Endodermal cell (in vitro differentiated cells): ENCODE measurements at regions not wholly inside any gene's neighbourhood (a gene's known extent, or its start where the extent isn't known, plus 50 kb on each side); places are given as distances from the start of the nearest gene placed in this dataset.

Experiments
- DNase-seq: peaks from one replicate; pipeline ENCODE4 v3.0.0-alpha.2; 2017
- H3K27ac ChIP-seq: 2 replicates; pipeline ENCODE4 v1.5.1; 2013; ENCODE audit warnings: mild to moderate bottlenecking, low read depth, low read length, moderate library complexity
- H3K27me3 ChIP-seq: 2 replicates; pipeline ENCODE4 v1.6.1; 2013; ENCODE audit warnings: mild to moderate bottlenecking, low read length, moderate library complexity; ENCODE audit not compliant: insufficient read depth, control insufficient read depth, poor library complexity, severe bottlenecking
- H3K36me3 ChIP-seq: 2 replicates; pipeline ENCODE4 v1.7.0; 2013; ENCODE audit warnings: mild to moderate bottlenecking, low read length, moderate library complexity; ENCODE audit not compliant: control insufficient read depth, insufficient read depth
- H3K4me1 ChIP-seq: one replicate; pipeline ENCODE4 v1.7.0; 2013; ENCODE audit warnings: low read length; ENCODE audit not compliant: control insufficient read depth, insufficient read depth
- H3K4me3 ChIP-seq: 2 replicates; pipeline ENCODE4 v1.5.1; 2013; ENCODE audit warnings: mild to moderate bottlenecking, low read length, moderate library complexity
- H3K9ac ChIP-seq: 2 replicates; pipeline ENCODE4 v1.6.1; 2013; ENCODE audit warnings: mild to moderate bottlenecking, low read length, moderate library complexity; ENCODE audit not compliant: poor library complexity, severe bottlenecking; ENCODE audit errors: extremely low read depth
- H3K9me3 ChIP-seq: 2 replicates; pipeline ENCODE4 v1.6.1; 2013; ENCODE audit warnings: mild to moderate bottlenecking, low read length, moderate library complexity; ENCODE audit not compliant: control insufficient read depth
- H3K27ac Mint-ChIP-seq: 2 replicates; pipeline ENCODE4 v1.8.0; 2020; ENCODE audit warnings: mixed read lengths
- H3K27me3 Mint-ChIP-seq: 2 replicates; pipeline ENCODE4 v1.8.0; 2021; ENCODE audit warnings: mild to moderate bottlenecking, mixed read lengths; ENCODE audit not compliant: insufficient read depth
- H3K36me3 Mint-ChIP-seq: 2 replicates; pipeline ENCODE4 v1.8.0; 2020; ENCODE audit warnings: low read depth, mixed read lengths
- H3K4me1 Mint-ChIP-seq: 2 replicates; pipeline ENCODE4 v1.8.0; 2020; ENCODE audit warnings: mixed read lengths
- H3K4me3 Mint-ChIP-seq: 2 replicates; pipeline ENCODE4 v1.8.0; 2020; ENCODE audit warnings: mild to moderate bottlenecking, moderate library complexity, mixed read lengths
- H3K9me3 Mint-ChIP-seq: 2 replicates; pipeline ENCODE4 v1.8.0; 2020; ENCODE audit warnings: mild to moderate bottlenecking, mixed read lengths
- WGBS, 2 experiments: methylation state at CpG; one replicate each; pipeline versions ENCODE4 v1.1.5 to v1.1.7; 2013; ENCODE audit warnings: missing lambda C conversion rate in 2 of 2, mixed read lengths in 1 of 2; ENCODE audit not compliant: insufficient coverage in 1 of 2, insufficient read length in 1 of 2; 5-methylcytosine and 5-hydroxymethylcytosine counted together
- TF ChIP-seq, protein P1 (sequence below): fragments of 200-600 bp; sonication (generic); conservative IDR thresholded peaks from 2 replicates; pipeline ENCODE4 v1.5.0; 2021; ENCODE audit warnings: antibody characterized with exemption, mild to moderate bottlenecking

DNA sequence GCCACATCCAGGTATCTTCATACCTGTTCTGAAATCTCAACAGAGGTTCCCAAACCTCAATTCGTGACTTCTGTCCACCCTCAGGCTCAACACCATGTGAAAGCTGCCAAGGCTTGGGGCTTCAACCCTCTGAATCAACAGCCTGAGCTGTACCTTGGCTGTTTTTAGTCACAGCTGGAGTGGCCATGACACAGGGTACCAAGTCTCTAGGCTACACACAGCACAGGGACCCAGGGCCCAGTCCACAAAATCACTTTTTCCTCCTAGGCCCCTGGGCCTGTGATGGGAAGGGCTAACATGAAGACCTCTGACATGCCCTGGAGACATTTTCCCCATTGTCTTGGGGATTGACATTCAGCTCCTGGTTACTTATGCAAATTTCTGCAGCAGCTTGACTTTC lies 464.9 kb downstream of the ELAVL2 start:
- H3K4me3 Mint-ChIP-seq: no peak overlapping the region
- H3K36me3 Mint-ChIP-seq: no peaks in the 10 kb centered on the region
- Histone ChIP-seq H3K27me3 (no peaks in the 10 kb centered on the region), H3K27ac (no peak overlapping the region), H3K4me3 (no peak overlapping the region), H3K4me1 (no peaks in the 10 kb centered on the region), H3K36me3 (no peaks in the 10 kb centered on the region), H3K9me3 (peaks cover 49% of the 10 kb centered on the region), H3K9ac (no peak overlapping the region)
- 83 to 98% methylated on average over 1 of the region's 1 CpG for WGBS, 2 experiments
- DNase-seq: no peak
- peaks cover 32% of the 10 kb centered on the region for H3K9me3 Mint-ChIP-seq
- no peaks in the 10 kb centered on the region for H3K27me3 Mint-ChIP-seq
- no peaks in the 10 kb centered on the region for H3K4me1 Mint-ChIP-seq
- TF ChIP-seq, protein P1, sequence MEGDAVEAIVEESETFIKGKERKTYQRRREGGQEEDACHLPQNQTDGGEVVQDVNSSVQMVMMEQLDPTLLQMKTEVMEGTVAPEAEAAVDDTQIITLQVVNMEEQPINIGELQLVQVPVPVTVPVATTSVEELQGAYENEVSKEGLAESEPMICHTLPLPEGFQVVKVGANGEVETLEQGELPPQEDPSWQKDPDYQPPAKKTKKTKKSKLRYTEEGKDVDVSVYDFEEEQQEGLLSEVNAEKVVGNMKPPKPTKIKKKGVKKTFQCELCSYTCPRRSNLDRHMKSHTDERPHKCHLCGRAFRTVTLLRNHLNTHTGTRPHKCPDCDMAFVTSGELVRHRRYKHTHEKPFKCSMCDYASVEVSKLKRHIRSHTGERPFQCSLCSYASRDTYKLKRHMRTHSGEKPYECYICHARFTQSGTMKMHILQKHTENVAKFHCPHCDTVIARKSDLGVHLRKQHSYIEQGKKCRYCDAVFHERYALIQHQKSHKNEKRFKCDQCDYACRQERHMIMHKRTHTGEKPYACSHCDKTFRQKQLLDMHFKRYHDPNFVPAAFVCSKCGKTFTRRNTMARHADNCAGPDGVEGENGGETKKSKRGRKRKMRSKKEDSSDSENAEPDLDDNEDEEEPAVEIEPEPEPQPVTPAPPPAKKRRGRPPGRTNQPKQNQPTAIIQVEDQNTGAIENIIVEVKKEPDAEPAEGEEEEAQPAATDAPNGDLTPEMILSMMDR: no peak
- H3K27ac Mint-ChIP-seq: no peak overlapping the region

- Histone ChIP-seq H3K4me3 (no peak overlapping the region), H3K9me3 (no peaks in the 10 kb centered on the region), H3K27ac (no peak overlapping the region), H3K36me3 (no peaks in the 10 kb centered on the region), H3K9ac (no peak overlapping the region), H3K27me3 (no peaks in the 10 kb centered on the region), H3K4me1 (no peaks in the 10 kb centered on the region)
- no peaks in the 10 kb centered on the region for H3K27me3 Mint-ChIP-seq
- H3K4me3 Mint-ChIP-seq: no peak overlapping the region
- no peaks in the 10 kb centered on the region for H3K9me3 Mint-ChIP-seq
- no peaks in the 10 kb centered on the region for H3K4me1 Mint-ChIP-seq
- no peaks in the 10 kb centered on the region for H3K36me3 Mint-ChIP-seq
- TF ChIP-seq, protein P1: no peak
- DNase-seq: no peak
- no peak overlapping the region for H3K27ac Mint-ChIP-seq
- no CpG with 5 or more reads among the region's 1 CpG for WGBS, 2 experiments
These were observed 453.3 kb downstream of the ELAVL2 start for GRCh38 chr9:23372703-23373102.

DNA sequence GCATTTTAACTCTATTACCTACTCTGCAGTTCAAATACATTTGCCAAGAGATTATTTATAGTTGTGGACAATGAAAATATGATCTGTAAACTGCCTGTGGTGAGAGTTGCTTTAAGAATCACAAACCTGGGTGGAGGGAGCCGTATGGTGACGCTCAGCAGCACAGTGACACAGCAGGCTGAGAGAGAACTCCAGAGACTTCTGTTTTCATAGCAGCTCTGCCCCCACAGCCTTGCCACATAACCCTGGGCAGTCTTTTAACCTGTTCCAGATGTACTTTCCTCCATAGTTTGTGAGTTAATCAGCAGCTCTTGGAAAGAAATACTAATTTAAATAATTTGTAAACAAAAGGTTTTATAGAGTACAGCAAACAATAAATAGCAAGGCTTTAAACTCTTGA lies 450.5 kb downstream of the ELAVL2 start:
- Histone ChIP-seq H3K9me3 (no peaks in the 10 kb centered on the region), H3K9ac (no peak overlapping the region), H3K4me3 (no peak overlapping the region), H3K27ac (no peak overlapping the region), H3K36me3 (no peaks in the 10 kb centered on the region), H3K4me1 (no peaks in the 10 kb centered on the region), H3K27me3 (no peaks in the 10 kb centered on the region)
- DNase-seq: no peak
- H3K9me3 Mint-ChIP-seq: no peaks in the 10 kb centered on the region
- TF ChIP-seq, protein P1: no peak
- H3K4me1 Mint-ChIP-seq: no peaks in the 10 kb centered on the region
- WGBS, 2 experiments: no CpG with 5 or more reads among the region's 2 CpGs
- H3K36me3 Mint-ChIP-seq: no peaks in the 10 kb centered on the region
- H3K27ac Mint-ChIP-seq: no peak overlapping the region
- H3K27me3 Mint-ChIP-seq: no peaks in the 10 kb centered on the region
- no peak overlapping the region for H3K4me3 Mint-ChIP-seq
